ENCODE measurements at regions not wholly inside any gene's neighbourhood (a gene's known extent, or its start where the extent isn't known, plus 50 kb on each side); places are given as distances from the start of the nearest gene placed in this dataset.
A peak's percentile ranks its signal among the peaks of the same experiment; 100 is the strongest.

DNA sequence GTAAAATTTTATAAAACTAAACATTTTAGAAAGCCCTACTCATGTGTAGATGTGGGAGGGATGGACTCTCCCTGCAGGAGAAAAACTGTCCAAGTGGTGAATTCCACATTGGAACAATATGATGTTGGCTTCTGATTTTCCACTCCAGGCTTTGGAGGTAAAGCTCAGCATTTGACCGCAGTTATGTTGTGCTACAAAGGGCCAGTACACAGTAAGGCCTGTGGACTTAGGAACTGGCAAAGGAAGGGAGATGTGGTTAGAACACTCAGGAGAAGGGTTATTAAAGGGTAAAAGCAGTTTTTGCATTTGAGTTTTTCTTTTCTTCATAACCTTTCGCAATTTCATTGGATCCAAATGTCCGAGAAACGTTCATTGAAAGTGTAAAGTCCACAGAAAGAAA is 150.3 kb upstream of the SASH1 start:
- Histone ChIP-seq H3K27ac (no peak overlapping the region), H3K27me3 (no peaks in the 10 kb centered on the region), H3K36me3 (no peaks in the 10 kb centered on the region), H3K9me3 (no peaks in the 10 kb centered on the region), H3K9ac (ENCODE audit: low read depth in 2 of 2, low read length in 2 of 2) (no peak overlapping the region), H3K4me1 (peaks cover 5% of the 10 kb centered on the region), H3K4me3 (no peak overlapping the region)
- DNase-seq, result no peak
- intact Hi-C loops (cut with DNase I), result no loop called here
- TF ChIP-seq, protein P1, sequence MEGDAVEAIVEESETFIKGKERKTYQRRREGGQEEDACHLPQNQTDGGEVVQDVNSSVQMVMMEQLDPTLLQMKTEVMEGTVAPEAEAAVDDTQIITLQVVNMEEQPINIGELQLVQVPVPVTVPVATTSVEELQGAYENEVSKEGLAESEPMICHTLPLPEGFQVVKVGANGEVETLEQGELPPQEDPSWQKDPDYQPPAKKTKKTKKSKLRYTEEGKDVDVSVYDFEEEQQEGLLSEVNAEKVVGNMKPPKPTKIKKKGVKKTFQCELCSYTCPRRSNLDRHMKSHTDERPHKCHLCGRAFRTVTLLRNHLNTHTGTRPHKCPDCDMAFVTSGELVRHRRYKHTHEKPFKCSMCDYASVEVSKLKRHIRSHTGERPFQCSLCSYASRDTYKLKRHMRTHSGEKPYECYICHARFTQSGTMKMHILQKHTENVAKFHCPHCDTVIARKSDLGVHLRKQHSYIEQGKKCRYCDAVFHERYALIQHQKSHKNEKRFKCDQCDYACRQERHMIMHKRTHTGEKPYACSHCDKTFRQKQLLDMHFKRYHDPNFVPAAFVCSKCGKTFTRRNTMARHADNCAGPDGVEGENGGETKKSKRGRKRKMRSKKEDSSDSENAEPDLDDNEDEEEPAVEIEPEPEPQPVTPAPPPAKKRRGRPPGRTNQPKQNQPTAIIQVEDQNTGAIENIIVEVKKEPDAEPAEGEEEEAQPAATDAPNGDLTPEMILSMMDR (IDR thresholded peaks at IDR 0.05), result no peak

GRCh38 chr6:148193063-148193680 is 149.5 kb upstream of the SASH1 start:
- intact Hi-C loops (cut with DNase I), result no loop called here
- no peak overlapping the region for H3K9ac ChIP-seq (ENCODE audit: low read depth in 2 of 2, low read length in 2 of 2)
- no peak overlapping the region for H3K4me3 ChIP-seq
- TF ChIP-seq, protein P1 (IDR thresholded peaks at IDR 0.05), result no peak
- no peaks in the 10 kb centered on the region for H3K9me3 ChIP-seq
- DNase-seq, result peak; percentile 64
- H3K4me1 ChIP-seq, result peaks cover 5% of the 10 kb centered on the region
- no peak overlapping the region for H3K27ac ChIP-seq
- no peaks in the 10 kb centered on the region for H3K27me3 ChIP-seq
- H3K36me3 ChIP-seq, result no peaks in the 10 kb centered on the region

DNA sequence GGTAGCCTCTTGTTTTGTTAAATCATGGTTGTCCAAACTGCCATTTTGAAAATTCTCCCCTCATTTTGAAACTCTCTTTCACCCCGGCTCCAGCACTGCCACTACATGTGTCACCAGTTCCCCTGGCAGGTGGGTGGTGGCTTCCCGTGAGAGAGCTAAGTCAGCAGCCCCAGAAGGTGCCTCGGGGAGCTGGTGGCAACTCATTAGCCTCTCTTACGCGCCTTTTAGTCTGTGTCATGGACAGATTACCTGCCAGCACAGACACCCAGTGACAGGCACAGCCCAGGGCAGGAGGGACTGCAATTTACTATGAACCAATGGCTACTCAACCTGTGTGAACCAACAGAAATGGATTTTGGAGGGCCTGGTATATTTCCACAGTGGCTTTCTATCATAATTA is 147.1 kb upstream of the SASH1 start:
- Histone ChIP-seq H3K4me3 (no peak overlapping the region), H3K9ac (ENCODE audit: low read depth in 2 of 2, low read length in 2 of 2) (no peak overlapping the region), H3K4me1 (peaks cover 5% of the 10 kb centered on the region), H3K27ac (no peak overlapping the region), H3K36me3 (no peaks in the 10 kb centered on the region), H3K9me3 (no peaks in the 10 kb centered on the region), H3K27me3 (no peaks in the 10 kb centered on the region)
- no peak for DNase-seq
- TF ChIP-seq, protein P1 (IDR thresholded peaks at IDR 0.05), result no peak
- intact Hi-C loops (cut with DNase I), result no loop called here

DNA sequence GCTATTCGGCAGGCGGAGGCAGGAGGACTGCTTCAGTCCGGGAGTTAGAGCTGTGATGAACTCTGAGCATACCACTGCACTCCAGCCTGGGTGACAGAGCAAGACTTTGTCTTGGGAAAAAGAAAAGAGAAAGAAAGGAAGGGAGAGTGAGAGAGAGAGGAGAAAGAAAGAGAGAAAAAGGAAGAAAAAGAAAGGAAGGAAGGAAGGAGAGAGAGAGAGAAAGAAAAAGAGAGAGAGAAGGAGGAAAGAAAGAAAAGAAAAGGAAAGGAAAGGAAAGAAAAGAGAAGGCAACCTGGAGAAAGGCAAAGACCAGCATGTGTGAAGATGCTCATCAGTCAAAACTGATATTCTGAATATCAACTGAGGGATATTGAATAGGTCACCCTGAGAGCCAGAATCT is 143.1 kb upstream of the SASH1 start:
- Histone ChIP-seq H3K4me3 (no peak overlapping the region), H3K9ac (ENCODE audit: low read depth in 2 of 2, low read length in 2 of 2) (no peak overlapping the region), H3K27me3 (no peaks in the 10 kb centered on the region), H3K9me3 (no peaks in the 10 kb centered on the region), H3K27ac (no peak overlapping the region), H3K36me3 (no peaks in the 10 kb centered on the region), H3K4me1 (no peaks in the 10 kb centered on the region)
- DNase-seq, result no peak
- intact Hi-C loops (cut with DNase I), result no loop called here
- TF ChIP-seq, protein P1 (IDR thresholded peaks at IDR 0.05), result no peak

DNA sequence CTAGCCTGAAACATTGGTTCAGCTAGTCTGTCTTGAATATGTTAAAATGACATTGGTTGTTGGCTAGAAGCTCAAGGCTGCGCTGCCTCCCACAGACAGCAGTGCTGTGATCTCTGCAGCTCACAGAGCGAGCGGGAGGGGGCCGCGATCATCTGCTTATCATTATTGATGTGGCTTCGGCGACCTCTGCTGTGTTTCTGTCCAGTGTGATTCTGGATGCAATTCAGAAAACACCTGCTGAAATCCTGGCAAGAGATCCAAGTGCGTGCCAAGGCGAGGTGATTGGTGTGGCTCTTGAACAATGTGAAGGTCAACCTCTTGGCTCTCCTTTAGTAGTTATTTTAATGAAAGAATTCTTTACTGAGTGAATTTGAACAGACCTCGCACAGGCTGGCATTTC is 142.3 kb upstream of the SASH1 start:
- DNase-seq, result no peak

More for the DNA sequence above, 142.3 kb upstream of the SASH1 start:
- Histone ChIP-seq H3K9ac (ENCODE audit: low read depth in 2 of 2, low read length in 2 of 2) (no peak overlapping the region), H3K27me3 (no peaks in the 10 kb centered on the region), H3K27ac (no peak overlapping the region), H3K4me3 (no peak overlapping the region), H3K36me3 (no peaks in the 10 kb centered on the region), H3K9me3 (no peaks in the 10 kb centered on the region), H3K4me1 (no peaks in the 10 kb centered on the region)
- TF ChIP-seq, protein P1 (IDR thresholded peaks at IDR 0.05), result no peak
- intact Hi-C loops (cut with DNase I), result no loop called here

Measured in colonic mucosa (tissue), 4 donors.